Left lung (tissue), 4 donors: ENCODE measurements at regions not wholly inside any gene's neighbourhood (a gene's known extent, or its start where the extent isn't known, plus 50 kb on each side); places are given as distances from the start of the nearest gene placed in this dataset.
A peak's percentile ranks its signal among the peaks of the same experiment; 100 is the strongest.

ENCODE experiments used
- ATAC-seq: fragments of 200-7000 bp; cut with Tn5 transposase; one replicate; pipeline ENCODE4 v1.9.1; 2020; ENCODE audit warnings: moderate library complexity
- DNase-seq, 4 donors: peaks; one replicate each; pipeline ENCODE4 v3.0.0-alpha.2; 2013 to 2020
- H3K27ac ChIP-seq, 2 donors: fragments of 200-600 bp; sonication (generic) in 1 of 2; one replicate each; pipeline versions ENCODE4 v1.5.0 to v1.8.0; 2020 to 2021
- H3K27me3 ChIP-seq, 2 donors: fragments of 200-600 bp; sonication (generic) in 1 of 2; one replicate each; pipeline versions ENCODE4 v1.5.0 to v1.8.0; 2020 to 2021
- H3K36me3 ChIP-seq, 2 donors: fragments of 200-600 bp; sonication (generic) in 1 of 2; one replicate each; pipeline versions ENCODE4 v1.5.0 to v1.8.0; 2020 to 2021
- H3K4me1 ChIP-seq, 2 donors: fragments of 200-600 bp; one replicate each; pipeline ENCODE4 v1.8.0; 2021
- H3K4me3 ChIP-seq, 2 donors: fragments of 200-600 bp; sonication (generic) in 1 of 2; one replicate each; pipeline versions ENCODE4 v1.5.0 to v1.8.0; 2020 to 2021; ENCODE audit warnings: mild to moderate bottlenecking in 1 of 2
- H3K9me3 ChIP-seq, 2 donors: fragments of 200-600 bp; sonication (generic) in 1 of 2; one replicate each; pipeline versions ENCODE4 v1.5.0 to v1.8.0; 2020 to 2021
- CTCF ChIP-seq, 2 donors: fragments of 200-600 bp; sonication (generic) in 1 of 2; IDR thresholded peaks; one replicate each; pipeline versions ENCODE4 v1.5.0 to v1.8.0; 2021; ENCODE audit warnings: antibody characterized with exemption in 2 of 2
- intact Hi-C, 2 donors: fragments of 100-400 bp; cut with DNase I; formaldehyde crosslinking; loops; one replicate each; pipeline versions ENCODE4 v1.11.2 to v1.14.2; 2022
- donor health status: DM: no; HTN: yes; CAD: no.
- donor health status: DM: no; HTN: no; CAD: no.

GRCh38 chr6:4009486-4009885 is 69.5 kb downstream of the FAM217A start:
- no peak for TF ChIP-seq CTCF (IDR thresholded peaks at IDR 0.05)
- Histone ChIP-seq H3K9me3 (no peaks in the 10 kb centered on the region), H3K27ac (no peak overlapping the region), H3K4me3 (no peak overlapping the region), H3K4me1 (peaks cover 0 to 28% of the 10 kb centered on the region in 2 donors), H3K36me3 (no peaks in the 10 kb centered on the region), H3K27me3 (no peaks in the 10 kb centered on the region)
- ATAC-seq (no peak), DNase-seq (no peak)
- intact Hi-C loops = no loop called here

DNA sequence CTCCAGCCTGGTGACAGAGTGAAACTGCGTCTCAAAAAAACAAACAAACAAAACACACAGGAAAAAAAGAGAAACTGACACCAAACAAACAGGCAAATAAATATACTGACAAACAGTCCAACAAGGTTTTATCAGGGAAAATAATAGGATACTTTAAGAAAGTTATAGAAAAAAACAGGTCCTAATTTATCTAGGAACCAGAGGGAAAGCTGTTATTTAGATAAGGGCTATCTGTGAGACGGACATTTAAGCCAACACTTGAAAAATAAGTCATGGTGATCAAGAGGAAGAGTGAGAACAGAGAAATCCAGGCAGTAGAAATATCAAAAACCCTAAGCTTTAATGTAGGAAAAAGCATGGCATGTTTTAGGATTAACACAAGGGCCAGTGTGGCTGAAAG is 68.9 kb downstream of the FAM217A start:
- intact Hi-C loops = no loop called here
- DNase-seq (no peak), ATAC-seq (no peak)
- Histone ChIP-seq H3K4me3 (no peak overlapping the region), H3K27me3 (no peaks in the 10 kb centered on the region), H3K4me1 (peaks cover 0 to 28% of the 10 kb centered on the region in 2 donors), H3K36me3 (no peaks in the 10 kb centered on the region), H3K9me3 (no peaks in the 10 kb centered on the region), H3K27ac (no peak overlapping the region)
- TF ChIP-seq CTCF (IDR thresholded peaks at IDR 0.05) = no peak

- no peak for DNase-seq
- TF ChIP-seq CTCF (IDR thresholded peaks at IDR 0.05) = no peak
- Histone ChIP-seq H3K36me3 (no peaks in the 10 kb centered on the region), H3K4me1 (peaks cover 0 to 30% of the 10 kb centered on the region in 2 donors), H3K4me3 (no peak overlapping the region), H3K27me3 (no peaks in the 10 kb centered on the region), H3K9me3 (no peaks in the 10 kb centered on the region), H3K27ac (no peak overlapping the region)
- intact Hi-C loops = no loop called here
- ATAC-seq = no peak
Measured at GRCh38 chr6:4010689-4011090, 68.2 kb downstream of the FAM217A start.

- no peak for DNase-seq
Measured at GRCh38 chr6:4012826-4013225, 66.1 kb downstream of the FAM217A start.

GRCh38 chr6:4017058-4017739 is 61.7 kb downstream of the FAM217A start:
- H3K9me3 ChIP-seq = no peaks in the 10 kb centered on the region
- no peak for TF ChIP-seq CTCF (IDR thresholded peaks at IDR 0.05)
- peak overlapping the region; percentile 95 to 98 for H3K27ac ChIP-seq
- intact Hi-C loops = no loop called here
- ATAC-seq (no peak), DNase-seq (peak in 2 of 4 donors; percentile 15 to 16)
- no peaks in the 10 kb centered on the region for H3K36me3 ChIP-seq
- H3K4me1 ChIP-seq = peaks cover 15 to 46% of the 10 kb centered on the region in 2 donors
- H3K27me3 ChIP-seq = no peaks in the 10 kb centered on the region
- H3K4me3 ChIP-seq = peak overlapping the region; percentile 70 to 77

More at GRCh38 chr6:4012826-4013225, 66.1 kb downstream of the FAM217A start:
- no peaks in the 10 kb centered on the region for H3K9me3 ChIP-seq
- no peaks in the 10 kb centered on the region for H3K27me3 ChIP-seq
- no peak overlapping the region for H3K4me3 ChIP-seq
- no peak for ATAC-seq
- intact Hi-C loops = no loop called here
- H3K36me3 ChIP-seq = no peaks in the 10 kb centered on the region
- H3K4me1 ChIP-seq = peaks cover 5 to 51% of the 10 kb centered on the region in 2 donors
- TF ChIP-seq CTCF (IDR thresholded peaks at IDR 0.05) = no peak
- H3K27ac ChIP-seq = no peak overlapping the region
